GM12865 (cell line): ENCODE measurements at regions not wholly inside any gene's neighbourhood (a gene's known extent, or its start where the extent isn't known, plus 50 kb on each side); places are given as distances from the start of the nearest gene placed in this dataset.

Source experiments
- DNase-seq: peaks from one replicate; pipeline ENCODE4 v3.0.0; 2010; ENCODE audit warnings: low read depth
- H3K4me3 ChIP-seq: 2 replicates; pipeline ENCODE4 v1.5.1; 2011; ENCODE audit warnings: mild to moderate bottlenecking, low read depth, low read length, control low read depth
- TF ChIP-seq, protein P1 (sequence below): IDR thresholded peaks from 2 replicates; pipeline ENCODE4 v1.5.1; 2011; ENCODE audit warnings: low read length, control low read depth, low read depth, inconsistent platforms; ENCODE audit not compliant: insufficient read depth; ENCODE audit errors: missing control alignments

- H3K4me3 ChIP-seq = no peak overlapping the region
- DNase-seq = no peak
- TF ChIP-seq, protein P1, sequence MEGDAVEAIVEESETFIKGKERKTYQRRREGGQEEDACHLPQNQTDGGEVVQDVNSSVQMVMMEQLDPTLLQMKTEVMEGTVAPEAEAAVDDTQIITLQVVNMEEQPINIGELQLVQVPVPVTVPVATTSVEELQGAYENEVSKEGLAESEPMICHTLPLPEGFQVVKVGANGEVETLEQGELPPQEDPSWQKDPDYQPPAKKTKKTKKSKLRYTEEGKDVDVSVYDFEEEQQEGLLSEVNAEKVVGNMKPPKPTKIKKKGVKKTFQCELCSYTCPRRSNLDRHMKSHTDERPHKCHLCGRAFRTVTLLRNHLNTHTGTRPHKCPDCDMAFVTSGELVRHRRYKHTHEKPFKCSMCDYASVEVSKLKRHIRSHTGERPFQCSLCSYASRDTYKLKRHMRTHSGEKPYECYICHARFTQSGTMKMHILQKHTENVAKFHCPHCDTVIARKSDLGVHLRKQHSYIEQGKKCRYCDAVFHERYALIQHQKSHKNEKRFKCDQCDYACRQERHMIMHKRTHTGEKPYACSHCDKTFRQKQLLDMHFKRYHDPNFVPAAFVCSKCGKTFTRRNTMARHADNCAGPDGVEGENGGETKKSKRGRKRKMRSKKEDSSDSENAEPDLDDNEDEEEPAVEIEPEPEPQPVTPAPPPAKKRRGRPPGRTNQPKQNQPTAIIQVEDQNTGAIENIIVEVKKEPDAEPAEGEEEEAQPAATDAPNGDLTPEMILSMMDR = no peak
Observed at GRCh38 chr3:176403531-176403930, 793.8 kb downstream of the TBL1XR1 start.

DNA sequence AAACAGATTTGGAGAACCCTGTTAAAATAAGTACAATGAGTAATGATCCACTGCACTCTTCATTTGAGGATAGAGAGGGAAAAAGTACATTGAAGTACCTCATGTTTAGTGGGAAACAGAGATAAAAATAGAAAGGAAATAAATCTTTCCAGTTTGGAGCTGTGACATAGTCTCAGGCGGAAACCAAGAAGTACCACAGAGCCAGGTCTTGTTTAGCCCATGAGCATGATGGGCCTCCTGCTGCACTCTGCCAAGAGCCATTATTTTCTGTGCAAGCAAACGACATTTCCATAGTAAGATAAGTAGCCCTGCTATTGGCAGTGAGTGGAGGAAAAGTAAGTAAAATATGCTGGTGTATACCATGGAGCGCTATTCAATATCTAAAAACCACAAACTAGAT is 796.1 kb downstream of the TBL1XR1 start:
- H3K4me3 ChIP-seq = no peak overlapping the region
- TF ChIP-seq, protein P1 = no peak
- no peak for DNase-seq

DNA sequence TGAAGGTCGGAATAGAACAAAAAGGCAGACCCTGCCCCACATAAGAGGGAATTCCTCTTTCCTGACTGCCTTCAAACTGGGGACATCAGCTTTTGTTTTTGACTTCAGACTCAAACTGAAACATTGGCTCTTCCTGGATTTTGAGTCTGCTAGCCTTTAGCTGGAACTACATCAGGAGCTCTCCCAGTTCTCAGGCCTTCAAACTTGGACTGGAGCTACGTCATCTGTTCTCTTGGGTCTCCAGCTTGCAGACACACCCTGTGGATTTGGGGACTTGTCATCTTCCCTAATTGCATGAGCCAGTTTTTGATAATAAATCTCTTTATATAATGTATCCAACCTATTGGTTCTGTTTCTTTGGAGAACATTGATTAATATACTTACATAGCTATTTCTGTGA is 798.1 kb downstream of the TBL1XR1 start:
- TF ChIP-seq, protein P1 = no peak
- H3K4me3 ChIP-seq = no peak overlapping the region
- DNase-seq = no peak

DNA sequence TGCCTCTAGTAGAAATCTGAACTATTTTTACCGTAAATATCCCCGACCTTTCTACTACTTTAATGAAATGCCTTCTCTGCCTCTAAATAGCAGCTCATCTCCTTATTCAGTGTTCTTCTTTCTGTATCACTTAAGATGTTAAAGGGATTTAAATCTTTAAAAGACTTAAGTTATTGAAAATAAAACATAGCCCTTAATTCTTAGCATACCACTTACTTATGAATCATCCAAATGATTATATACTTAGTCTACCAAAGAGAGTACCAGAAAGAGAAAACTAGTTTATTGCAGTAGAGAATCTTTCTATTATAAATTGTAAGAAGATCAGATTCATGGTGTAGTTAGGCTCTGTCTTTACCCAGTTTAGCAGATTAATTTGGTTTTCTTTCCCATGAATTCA is 802.0 kb downstream of the TBL1XR1 start:
- TF ChIP-seq, protein P1 = no peak

GRCh38 chr3:176378789-176379188 is 818.5 kb downstream of the TBL1XR1 start:
- H3K4me3 ChIP-seq = no peak overlapping the region
- TF ChIP-seq, protein P1 = no peak

More for the DNA sequence above, 802.0 kb downstream of the TBL1XR1 start:
- no peak overlapping the region for H3K4me3 ChIP-seq
- no peak for DNase-seq

DNA sequence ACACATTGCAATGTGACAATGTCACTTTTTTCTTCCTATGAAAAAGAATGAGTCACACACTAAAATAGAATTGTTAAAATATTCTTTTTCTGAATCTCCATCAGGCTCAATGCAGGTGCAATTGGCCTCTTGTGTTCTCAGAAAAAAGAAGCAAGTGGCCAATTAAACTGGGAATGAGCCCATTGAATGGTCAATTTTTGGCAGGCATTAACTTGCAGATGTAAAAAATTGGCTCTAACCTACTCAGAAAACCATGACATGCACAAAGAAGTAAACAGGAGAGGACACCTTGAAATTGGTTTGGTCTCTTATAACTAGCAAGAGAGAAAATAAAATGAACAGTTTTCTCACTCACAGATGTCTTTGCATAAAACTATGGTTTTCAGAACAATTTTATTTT is 820.8 kb downstream of the TBL1XR1 start:
- H3K4me3 ChIP-seq = no peak overlapping the region
- no peak for DNase-seq
- TF ChIP-seq, protein P1 = no peak

More at GRCh38 chr3:176378789-176379188, 818.5 kb downstream of the TBL1XR1 start:
- no peak for DNase-seq

DNA sequence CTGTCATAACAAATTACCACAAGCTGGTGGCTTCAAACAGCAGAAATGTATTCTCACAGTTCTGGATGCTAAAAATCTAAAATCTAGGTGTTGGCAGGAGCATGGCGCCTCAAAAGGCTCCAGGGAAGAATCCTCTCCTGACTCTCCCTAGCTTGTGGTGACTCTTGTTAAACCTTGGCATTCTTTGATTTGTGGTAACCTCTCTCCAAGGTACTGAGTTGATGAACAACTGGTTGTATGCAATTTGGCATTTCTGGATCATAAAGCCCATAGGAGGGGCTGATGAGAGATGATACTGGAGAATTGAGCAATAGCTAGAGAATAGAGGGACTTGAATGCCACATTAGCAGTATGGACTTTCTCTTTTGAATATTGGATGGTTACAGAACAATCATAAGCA is 821.8 kb downstream of the TBL1XR1 start:
- TF ChIP-seq, protein P1 = no peak
- H3K4me3 ChIP-seq = no peak overlapping the region
- no peak for DNase-seq
